Right cardiac atrium (tissue), 5 donors: ENCODE measurements at regions not wholly inside any gene's neighbourhood (a gene's known extent, or its start where the extent isn't known, plus 50 kb on each side); places are given as distances from the start of the nearest gene placed in this dataset.
"Not testable (repeated sequence)": the region's sequence is repeated elsewhere in the genome, so short reads cannot be mapped to it uniquely, and the experiment has no call there.

Experiments
- ATAC-seq, 2 donors: fragments of 200-7000 bp; cut with Tn5 transposase; one replicate each; pipeline versions ENCODE4 v1.8.0 to v1.9.1; 2020; ENCODE audit warnings: moderate library complexity in 2 of 2, mild to moderate bottlenecking in 1 of 2
- DNase-seq, 3 donors: peaks; one replicate each; pipeline ENCODE4 v3.0.0-alpha.2; 2020
- H3K27ac ChIP-seq: one replicate; pipeline ENCODE4 v1.5.1; 2013; ENCODE audit warnings: mild to moderate bottlenecking, low read length, control low read depth, moderate library complexity
- H3K27me3 ChIP-seq: one replicate; pipeline ENCODE4 v1.6.1; 2013; ENCODE audit not compliant: control insufficient read depth, insufficient read depth
- H3K4me1 ChIP-seq: one replicate; pipeline ENCODE4 v1.6.1; 2013; ENCODE audit warnings: low read length; ENCODE audit not compliant: control insufficient read depth, insufficient read depth
- H3K4me3 ChIP-seq: one replicate; pipeline ENCODE4 v1.5.1; 2013; ENCODE audit warnings: low read length, control low read depth
- H3K9me3 ChIP-seq: one replicate; pipeline ENCODE4 v1.6.1; 2013; ENCODE audit warnings: low read length; ENCODE audit not compliant: control insufficient read depth
- WGBS: extraction: QIAGEN DNeasy Blood & Tissue Kit; methylation state at CpG from one replicate; pipeline ENCODE4 v1.1.7; 2013; 5-methylcytosine and 5-hydroxymethylcytosine counted together
- intact Hi-C, 4 donors: fragments of 100-400 bp; cut with DNase I; formaldehyde crosslinking; loops; one replicate each; pipeline versions ENCODE4 v1.11.0 to v1.14.0; 2022 to 2023
- donor health status: healthy with polysubstance abuse.
- donor health status: DM: no; HTN: yes; CAD: no.
- donor health status: DM: no; HTN: no; CAD: no.
- donor health status: DM: no; HTN: yes; CAD: no; lungs with severe emphysema.
- donor health status: DM: yes; HTN: yes; CAD: no.

DNA sequence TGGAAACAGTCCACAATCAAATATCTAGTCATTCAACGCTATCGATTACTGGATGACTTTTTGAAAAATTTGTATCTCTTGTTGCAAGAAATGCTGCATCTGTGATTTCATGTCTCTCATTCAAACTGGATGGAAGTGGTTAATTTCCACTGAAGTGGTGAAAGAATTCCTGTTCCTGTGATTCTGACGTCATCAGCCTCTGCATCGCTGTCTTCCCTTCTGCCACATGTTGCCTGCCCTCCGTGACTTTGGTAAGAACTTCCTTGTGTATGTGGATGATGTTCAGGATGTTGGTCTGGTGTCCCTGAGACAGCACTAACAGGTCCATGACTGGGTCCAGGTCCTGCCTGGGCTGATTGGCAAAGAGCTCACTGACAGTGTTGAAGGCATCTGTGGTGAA is 84.8 kb upstream of the TEKT4 start:
- H3K4me1 ChIP-seq, H3K27me3 ChIP-seq, ATAC-seq, intact Hi-C loops, H3K4me3 ChIP-seq, H3K27ac ChIP-seq, H3K9me3 ChIP-seq, DNase-seq: not testable (repeated sequence)
- WGBS: 71% methylated on average over 5 of the region's 5 CpGs

GRCh38 chr2:94790169-94790568 is 81.1 kb upstream of the TEKT4 start:
- H3K4me1 ChIP-seq, intact Hi-C loops, DNase-seq, H3K9me3 ChIP-seq, H3K27ac ChIP-seq, H3K4me3 ChIP-seq, ATAC-seq, H3K27me3 ChIP-seq: not testable (repeated sequence)
- WGBS: 89% methylated on average over 2 of the region's 2 CpGs

- ATAC-seq: not testable (repeated sequence)
These were observed 74.0 kb upstream of the TEKT4 start for GRCh38 chr2:94797235-94797634.

More at GRCh38 chr2:94797235-94797634, 74.0 kb upstream of the TEKT4 start:
- H3K27me3 ChIP-seq, DNase-seq, intact Hi-C loops, H3K27ac ChIP-seq, H3K4me1 ChIP-seq, H3K4me3 ChIP-seq, H3K9me3 ChIP-seq: not testable (repeated sequence)
